Left hindlimb (tissue), 1 donor: ENCODE measurements at regions not wholly inside any gene's neighbourhood (a gene's known extent, or its start where the extent isn't known, plus 50 kb on each side); places are given as distances from the start of the nearest gene placed in this dataset.

Source experiments
- DNase-seq: peaks from one replicate; pipeline ENCODE4 v3.0.0-alpha.2; 2018

GRCh38 chr7:18370633-18371032, 124.9 kb upstream of the HDAC9 start:
- DNase-seq, result no peak

- DNase-seq, result no peak
Measured at GRCh38 chr7:18378989-18379605, 116.5 kb upstream of the HDAC9 start.

- DNase-seq, result no peak
Measured at GRCh38 chr7:18384491-18385143, 110.9 kb upstream of the HDAC9 start.

GRCh38 chr7:18386607-18387006, 108.9 kb upstream of the HDAC9 start:
- no peak for DNase-seq

- DNase-seq, result no peak
Measured at GRCh38 chr7:18387191-18387735, 108.3 kb upstream of the HDAC9 start.

- no peak for DNase-seq
Measured at GRCh38 chr7:18390535-18390907, 105.0 kb upstream of the HDAC9 start.

GRCh38 chr7:18393465-18394118, 102.0 kb upstream of the HDAC9 start:
- DNase-seq, result no peak

- no peak for DNase-seq
Measured at GRCh38 chr7:18395868-18396267, 99.7 kb upstream of the HDAC9 start.

- DNase-seq, result no peak
Measured at GRCh38 chr7:18396953-18397352, 98.6 kb upstream of the HDAC9 start.

- DNase-seq, result no peak
Measured at GRCh38 chr7:18399436-18400235, 95.9 kb upstream of the HDAC9 start.

GRCh38 chr7:18400275-18400674, 95.3 kb upstream of the HDAC9 start:
- no peak for DNase-seq

- DNase-seq, result no peak
Measured at GRCh38 chr7:18400726-18401125, 94.8 kb upstream of the HDAC9 start.

- no peak for DNase-seq
Measured at GRCh38 chr7:18401757-18402156, 93.8 kb upstream of the HDAC9 start.

- no peak for DNase-seq
Measured at GRCh38 chr7:18402488-18403183, 92.9 kb upstream of the HDAC9 start.

GRCh38 chr7:18405726-18406125, 89.8 kb upstream of the HDAC9 start:
- no peak for DNase-seq

- DNase-seq, result no peak
Measured at GRCh38 chr7:18407385-18407784, 88.2 kb upstream of the HDAC9 start.

GRCh38 chr7:18408461-18408860, 87.1 kb upstream of the HDAC9 start:
- no peak for DNase-seq

GRCh38 chr7:18408868-18409267, 86.7 kb upstream of the HDAC9 start:
- no peak for DNase-seq

- no peak for DNase-seq
Measured at GRCh38 chr7:18413447-18413846, 82.1 kb upstream of the HDAC9 start.

- no peak for DNase-seq
Measured at GRCh38 chr7:18414885-18415284, 80.7 kb upstream of the HDAC9 start.

- no peak for DNase-seq
Measured at GRCh38 chr7:18416988-18417387, 78.6 kb upstream of the HDAC9 start.

- DNase-seq, result no peak
Measured at GRCh38 chr7:18419456-18419855, 76.1 kb upstream of the HDAC9 start.

GRCh38 chr7:18420108-18420507, 75.4 kb upstream of the HDAC9 start:
- no peak for DNase-seq
